Endothelial cell (in vitro differentiated cells): ENCODE measurements at regions not wholly inside any gene's neighbourhood (a gene's known extent, or its start where the extent isn't known, plus 50 kb on each side); places are given as distances from the start of the nearest gene placed in this dataset.

ENCODE experiments used
- DNase-seq: peaks from one replicate; pipeline ENCODE4 v3.0.0; 2021; ENCODE audit warnings: low spot score
- H3K27ac Mint-ChIP-seq: one replicate; pipeline ENCODE4 v1.8.0; 2021; ENCODE audit warnings: mixed read lengths, inconsistent platforms; ENCODE audit not compliant: unreplicated experiment
- H3K27me3 Mint-ChIP-seq: one replicate; pipeline ENCODE4 v1.8.0; 2021; ENCODE audit warnings: mild to moderate bottlenecking, moderate library complexity, mixed read lengths, inconsistent platforms; ENCODE audit not compliant: unreplicated experiment
- H3K36me3 Mint-ChIP-seq: one replicate; pipeline ENCODE4 v1.8.0; 2021; ENCODE audit warnings: mild to moderate bottlenecking, low read depth, mixed read lengths, inconsistent platforms; ENCODE audit not compliant: unreplicated experiment
- H3K4me1 Mint-ChIP-seq: one replicate; pipeline ENCODE4 v1.8.0; 2021; ENCODE audit warnings: mild to moderate bottlenecking, mixed read lengths, inconsistent platforms; ENCODE audit not compliant: unreplicated experiment
- H3K4me3 Mint-ChIP-seq: one replicate; pipeline ENCODE4 v1.8.0; 2021; ENCODE audit warnings: mild to moderate bottlenecking, mixed read lengths, inconsistent platforms; ENCODE audit not compliant: unreplicated experiment
- H3K9me3 Mint-ChIP-seq: one replicate; pipeline ENCODE4 v1.8.0; 2021; ENCODE audit warnings: mixed read lengths, inconsistent platforms; ENCODE audit not compliant: unreplicated experiment
- CTCF ChIP-seq: fragments of 200-600 bp; sonication (generic); IDR thresholded peaks from one replicate; pipeline ENCODE4 v1.5.0; 2021; ENCODE audit warnings: antibody characterized with exemption; ENCODE audit not compliant: unreplicated experiment

- Mint-ChIP-seq H3K27ac (peak overlapping the region; percentile 52), H3K4me1 (peaks cover 7% of the 10 kb centered on the region), H3K9me3 (no peaks in the 10 kb centered on the region), H3K36me3 (no peaks in the 10 kb centered on the region), H3K4me3 (no peak overlapping the region), H3K27me3 (peaks cover 5% of the 10 kb centered on the region)
- DNase-seq = no peak
- no peak for TF ChIP-seq CTCF
These were observed 61.9 kb upstream of the SH3RF3 start for GRCh38 chr2:109066917-109067597.

DNA sequence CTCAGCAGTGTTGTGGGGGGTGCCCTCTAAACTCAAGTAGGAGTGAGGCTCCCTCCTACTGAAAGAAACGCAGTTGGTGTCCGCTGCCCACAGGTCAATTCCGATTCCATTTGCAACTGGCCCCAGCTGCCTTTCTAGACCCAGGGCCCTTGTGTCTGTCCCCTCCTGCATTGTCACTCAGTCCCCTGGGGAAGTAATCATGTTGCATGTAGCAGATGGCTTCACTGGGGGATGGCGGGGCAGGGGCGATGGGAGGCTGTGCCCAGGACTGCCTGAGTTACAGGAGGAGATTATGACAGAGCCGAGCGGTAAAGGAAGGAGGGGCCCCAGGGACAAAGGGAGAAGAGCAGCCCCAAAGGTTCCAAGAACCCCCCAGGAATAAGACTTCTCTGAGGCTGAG is 62.5 kb upstream of the SH3RF3 start:
- H3K4me3 Mint-ChIP-seq = no peak overlapping the region
- H3K36me3 Mint-ChIP-seq = no peaks in the 10 kb centered on the region
- peaks cover 5% of the 10 kb centered on the region for H3K27me3 Mint-ChIP-seq
- no peaks in the 10 kb centered on the region for H3K9me3 Mint-ChIP-seq
- H3K27ac Mint-ChIP-seq = no peak overlapping the region
- no peak for TF ChIP-seq CTCF
- peaks cover 3% of the 10 kb centered on the region for H3K4me1 Mint-ChIP-seq
- no peak for DNase-seq

GRCh38 chr2:109065391-109065734 is 63.6 kb upstream of the SH3RF3 start:
- peaks cover 5% of the 10 kb centered on the region for H3K27me3 Mint-ChIP-seq
- H3K4me1 Mint-ChIP-seq = peaks cover 2% of the 10 kb centered on the region
- H3K36me3 Mint-ChIP-seq = no peaks in the 10 kb centered on the region
- no peaks in the 10 kb centered on the region for H3K9me3 Mint-ChIP-seq
- no peak for TF ChIP-seq CTCF
- H3K27ac Mint-ChIP-seq = no peak overlapping the region
- H3K4me3 Mint-ChIP-seq = no peak overlapping the region
- no peak for DNase-seq

GRCh38 chr2:109064660-109065390 is 64.2 kb upstream of the SH3RF3 start:
- TF ChIP-seq CTCF = no peak
- H3K36me3 Mint-ChIP-seq = no peaks in the 10 kb centered on the region
- no peak overlapping the region for H3K4me3 Mint-ChIP-seq
- DNase-seq = no peak
- H3K4me1 Mint-ChIP-seq = peaks cover 2% of the 10 kb centered on the region
- H3K9me3 Mint-ChIP-seq = no peaks in the 10 kb centered on the region
- H3K27me3 Mint-ChIP-seq = peaks cover 2% of the 10 kb centered on the region
- no peak overlapping the region for H3K27ac Mint-ChIP-seq
